ENCODE measurements at regions not wholly inside any gene's neighbourhood (a gene's known extent, or its start where the extent isn't known, plus 50 kb on each side); places are given as distances from the start of the nearest gene placed in this dataset.

DNA sequence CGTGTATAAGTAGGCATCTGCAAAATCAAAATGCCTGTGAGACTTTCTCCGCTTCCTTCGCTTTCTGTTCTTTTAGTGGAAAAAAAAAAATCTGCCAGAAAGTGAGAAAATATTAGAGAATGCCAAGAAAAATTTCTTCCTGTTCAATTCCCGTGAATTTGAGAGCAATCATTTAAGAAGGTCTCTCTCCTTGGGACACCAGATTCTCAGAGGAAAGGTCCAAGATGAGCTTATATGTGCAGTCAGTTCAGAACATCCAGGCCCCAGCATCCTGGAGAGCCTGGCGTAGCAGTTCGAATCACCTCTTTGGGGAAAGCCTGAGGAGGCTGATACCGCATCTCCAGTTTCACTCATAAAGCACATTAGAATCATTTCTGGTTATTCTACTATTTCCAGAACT, 912.8 kb downstream of the GALC start:
- no peak for DNase-seq

DNA sequence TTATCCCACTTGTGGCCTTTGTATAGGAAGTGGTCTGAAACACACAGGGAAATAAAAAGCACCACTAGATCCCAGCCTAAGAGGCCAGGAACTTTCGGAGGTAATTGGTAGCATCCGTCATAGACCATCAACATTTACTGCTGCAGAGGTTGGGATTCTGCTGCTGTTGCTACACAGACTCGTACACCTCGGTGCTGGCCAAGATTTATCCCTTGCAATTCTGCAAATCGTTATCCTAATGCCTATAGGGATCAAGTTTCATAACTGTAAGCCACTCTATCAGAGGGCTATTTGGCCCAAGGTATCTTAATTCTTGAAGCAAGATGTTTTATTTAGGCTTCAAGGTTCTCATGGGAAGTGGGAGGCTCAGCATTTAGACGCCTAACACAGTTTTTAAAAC, 913.6 kb downstream of the GALC start:
- no peak for DNase-seq

DNA sequence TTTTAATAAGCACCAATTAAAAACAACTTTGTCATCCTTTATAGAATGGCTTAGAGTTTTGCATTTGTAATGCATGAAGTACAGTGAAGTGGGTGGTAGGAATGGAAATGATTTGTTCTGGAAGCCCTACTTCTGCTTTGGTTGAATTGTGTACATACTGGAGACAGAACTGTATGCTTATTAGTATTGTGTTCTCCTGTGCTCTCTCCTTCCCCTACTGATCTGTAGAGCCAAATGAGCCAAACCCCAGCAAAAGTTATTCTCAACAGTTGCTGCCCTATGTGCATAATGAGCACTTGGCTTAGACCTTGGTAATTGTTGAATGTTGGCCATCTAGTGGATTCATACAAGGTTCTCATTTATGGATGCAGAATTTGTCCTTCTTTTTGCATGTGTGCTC, 916.1 kb downstream of the GALC start:
- DNase-seq = no peak

DNA sequence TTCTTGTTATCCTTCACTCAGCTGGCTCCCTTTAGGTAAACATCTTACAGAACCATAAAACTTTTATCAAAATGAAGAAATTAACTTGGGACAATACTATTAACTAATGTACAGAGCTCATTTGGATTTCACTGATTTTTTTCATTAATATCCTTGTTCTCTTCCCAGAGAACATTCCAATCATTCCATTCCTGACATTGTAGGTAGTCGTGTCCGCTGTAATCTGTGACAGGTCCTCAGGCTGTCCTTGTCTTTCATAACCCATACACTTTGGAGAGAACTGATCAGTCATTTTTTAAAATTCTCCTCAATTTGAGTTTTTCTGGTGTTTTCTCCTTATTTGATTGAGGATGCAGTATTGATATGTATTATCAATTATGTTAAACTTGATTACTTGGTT, 916.8 kb downstream of the GALC start:
- DNase-seq = no peak

DNA sequence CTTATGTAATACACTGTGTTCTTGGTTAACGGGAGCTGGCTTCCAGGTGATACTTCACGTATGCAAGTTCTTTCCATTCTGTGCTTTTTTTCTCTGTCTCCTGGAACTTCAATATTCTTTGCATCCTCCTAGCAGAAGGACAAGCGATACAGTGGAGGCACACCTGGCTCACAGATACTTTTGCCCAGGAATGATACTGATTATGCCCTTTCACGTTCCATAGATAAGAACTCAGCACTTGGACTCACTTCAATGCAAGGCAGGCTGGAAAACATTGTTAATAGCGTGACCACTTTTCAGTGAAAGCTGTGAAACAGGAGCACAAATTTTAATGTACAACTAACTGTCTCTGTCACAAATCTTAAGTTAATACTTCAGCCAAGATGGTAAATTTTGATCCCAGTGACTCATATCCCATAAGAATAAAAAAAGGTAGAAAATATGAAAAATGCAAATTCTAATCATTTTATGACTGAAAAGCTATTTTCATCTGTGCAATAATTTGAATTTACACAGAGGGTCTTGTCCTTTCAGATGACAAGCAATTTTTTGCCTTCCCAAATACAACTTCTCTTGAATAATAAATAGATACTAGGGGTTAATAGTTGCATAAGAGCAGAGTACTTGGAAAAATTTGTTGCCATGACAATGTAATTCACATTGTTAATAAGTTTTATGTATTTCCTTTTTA, 919.0 kb downstream of the GALC start:
- DNase-seq = no peak

DNA sequence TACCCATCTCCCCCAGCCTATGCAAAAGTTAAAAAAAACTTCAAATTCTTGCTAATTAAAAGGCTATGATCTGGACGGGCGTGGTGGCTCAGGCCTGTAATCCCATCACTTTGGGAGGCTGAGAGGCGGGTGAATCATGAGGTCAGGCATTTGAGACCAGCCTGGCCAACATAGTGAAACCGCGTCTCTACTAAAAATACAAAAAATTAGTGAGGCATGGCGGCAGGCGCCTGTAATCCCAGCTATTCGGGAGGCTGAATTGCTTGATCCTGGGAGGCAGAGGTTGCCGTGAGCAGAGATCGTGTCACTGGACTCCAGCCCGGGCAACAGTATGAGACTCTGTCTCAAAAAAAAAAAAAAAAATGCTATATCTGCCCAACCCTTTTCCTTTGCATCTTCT, 925.4 kb downstream of the GALC start:
- DNase-seq = no peak

DNA sequence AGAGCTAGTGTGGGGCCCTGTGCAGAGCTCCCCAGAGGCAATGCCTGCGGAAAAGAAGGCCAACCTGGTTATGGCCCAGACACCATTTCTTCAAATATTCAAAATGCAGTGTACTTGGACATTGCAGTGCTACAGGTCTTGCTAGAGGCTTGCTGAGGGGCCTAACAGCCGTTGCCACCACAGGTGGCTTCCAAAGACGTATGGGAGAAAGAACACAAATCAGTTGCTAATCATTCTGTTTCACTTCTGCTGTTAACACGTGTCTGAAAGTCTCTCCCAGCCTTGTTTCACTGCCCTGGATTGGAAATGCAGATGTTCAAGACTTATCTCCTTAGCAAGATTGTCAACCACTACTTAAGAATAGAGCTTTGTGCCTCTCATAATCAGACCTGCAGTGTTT, 925.9 kb downstream of the GALC start:
- DNase-seq = no peak

DNA sequence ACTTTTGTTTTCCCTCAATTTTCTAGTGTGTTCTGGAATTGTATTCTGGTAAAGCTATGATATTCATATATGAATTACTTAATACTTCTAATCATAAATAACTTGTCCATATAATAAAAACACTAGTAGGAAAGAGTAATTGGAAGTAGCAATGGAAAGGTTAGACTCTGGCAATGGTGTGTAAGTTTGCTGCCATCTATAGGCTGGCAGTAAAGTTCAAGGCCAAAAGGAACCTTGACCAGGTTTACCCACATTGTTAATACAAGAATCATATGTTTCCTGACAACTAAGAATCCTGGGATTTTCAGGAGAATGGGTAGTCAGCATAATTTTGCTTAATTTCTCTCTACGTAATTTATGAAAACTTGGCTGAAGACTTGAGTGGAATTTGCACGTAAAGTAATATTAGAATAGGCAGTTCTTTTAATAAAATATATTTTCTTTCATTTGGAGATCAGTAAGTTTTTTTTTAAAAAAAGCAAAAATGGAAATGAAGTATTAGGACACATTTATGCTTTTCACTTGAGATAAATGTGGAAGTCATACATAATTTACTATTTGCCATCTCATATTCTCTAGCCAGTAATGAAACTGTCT, 926.7 kb downstream of the GALC start:
- no peak for DNase-seq

DNA sequence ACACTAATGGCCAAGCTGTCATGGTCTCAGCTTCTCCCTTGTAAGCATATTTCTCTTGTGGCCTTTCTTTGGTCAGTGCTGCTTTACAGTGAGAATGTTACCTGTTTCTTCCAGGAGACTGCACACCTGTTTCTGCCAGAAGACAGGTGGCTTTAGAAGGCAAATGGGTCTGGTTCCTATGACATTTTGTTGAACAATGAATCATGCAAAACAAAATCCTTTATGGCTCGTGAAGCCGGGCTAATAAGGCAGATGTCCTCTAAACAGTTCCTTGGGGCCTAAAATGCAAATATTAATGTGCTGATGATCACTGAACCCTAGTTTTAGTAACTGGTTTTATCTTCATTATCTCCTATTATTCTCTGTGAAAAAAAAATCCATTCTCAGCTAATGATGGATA, 927.6 kb downstream of the GALC start:
- DNase-seq = no peak

DNA sequence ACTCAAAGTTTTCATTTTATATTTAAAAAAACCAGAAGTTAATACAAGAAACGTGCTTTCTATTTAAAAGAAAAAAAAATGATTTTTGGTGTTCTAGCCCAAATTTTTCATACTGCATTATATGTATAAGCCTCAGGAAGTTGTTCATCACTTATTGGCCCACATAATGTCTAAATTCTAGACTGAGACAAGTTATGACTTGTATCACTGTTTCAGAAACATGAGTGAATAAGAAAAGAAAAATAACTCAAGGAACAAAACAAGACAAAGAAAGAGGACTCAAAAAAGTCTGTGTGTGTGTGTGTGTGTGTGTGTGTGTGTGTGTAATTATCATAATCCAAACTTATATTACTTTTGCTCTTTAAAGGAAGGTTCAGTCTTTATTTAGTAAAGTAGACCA, 929.8 kb downstream of the GALC start:
- no peak for DNase-seq

DNA sequence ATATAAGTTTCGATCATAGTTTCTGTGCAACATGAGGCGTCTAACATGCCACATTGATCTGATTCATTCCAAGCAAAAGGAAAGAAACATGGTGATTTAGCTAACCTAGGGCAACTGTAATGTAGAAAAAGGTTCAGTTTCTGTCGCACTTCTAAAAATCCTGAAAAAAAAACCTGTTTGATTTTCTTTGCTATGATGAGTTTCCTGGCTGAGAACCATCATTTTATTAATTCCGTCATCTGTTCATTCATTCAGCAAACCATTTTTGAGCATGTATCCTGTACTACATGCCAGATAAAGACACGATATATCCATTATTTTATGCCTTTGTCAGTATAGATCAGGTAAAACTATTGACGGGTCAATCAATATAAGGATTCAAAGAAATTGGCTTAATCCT, 932.6 kb downstream of the GALC start:
- DNase-seq = no peak

DNA sequence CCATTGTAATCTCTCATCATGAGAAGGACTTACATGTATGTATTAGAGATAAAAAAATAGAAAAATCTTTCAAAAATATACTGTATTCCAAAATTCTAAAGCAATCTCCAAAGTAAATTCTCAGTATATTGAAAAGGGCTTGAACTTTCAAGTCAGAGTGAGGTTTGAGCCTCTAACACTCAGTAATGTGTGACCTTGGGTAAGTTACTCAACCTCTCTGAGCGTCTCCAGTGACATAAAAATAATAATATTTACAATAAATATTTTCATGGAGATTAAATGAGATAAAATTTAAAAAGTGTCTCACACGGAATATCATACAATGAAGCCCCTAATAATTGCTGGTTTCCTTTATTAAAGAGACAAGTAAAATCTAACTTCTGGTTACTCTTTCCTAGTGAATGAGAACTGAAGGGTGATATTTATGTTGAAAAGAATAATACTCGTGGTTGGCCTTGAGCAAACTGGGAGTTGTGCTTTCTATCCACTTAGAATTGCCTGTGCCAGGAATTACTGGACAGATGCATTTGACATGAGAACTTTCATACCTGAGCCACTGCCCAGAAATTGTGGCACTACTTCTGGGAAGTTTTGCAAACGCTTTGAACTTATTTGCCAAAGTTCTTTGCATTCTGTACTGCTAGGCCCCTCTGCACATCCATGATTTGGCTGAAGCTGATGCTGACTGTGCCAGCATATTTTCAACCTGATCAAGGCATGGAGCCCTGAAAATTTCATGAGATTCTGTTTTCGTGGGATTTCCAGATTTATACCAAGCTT, 933.7 kb downstream of the GALC start:
- DNase-seq = no peak

DNA sequence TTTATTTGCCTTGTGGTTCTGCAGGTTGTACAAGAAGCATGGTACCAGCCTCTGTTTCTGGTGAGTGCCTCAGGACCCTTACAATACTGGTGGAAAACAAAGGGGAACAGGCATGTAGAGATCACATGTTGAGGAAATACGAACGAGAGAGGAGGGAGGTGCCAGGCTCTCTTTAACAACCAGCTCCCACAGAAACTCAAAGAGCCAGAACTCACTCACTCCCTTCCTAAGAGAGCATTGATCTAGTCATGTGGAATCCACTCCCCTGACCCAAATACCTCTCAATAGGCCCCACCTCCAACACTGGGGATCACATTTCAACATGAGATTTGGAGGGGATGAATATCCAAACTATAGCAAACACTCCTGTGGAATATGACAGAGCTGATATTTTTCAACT, 938.0 kb downstream of the GALC start:
- DNase-seq = no peak

DNA sequence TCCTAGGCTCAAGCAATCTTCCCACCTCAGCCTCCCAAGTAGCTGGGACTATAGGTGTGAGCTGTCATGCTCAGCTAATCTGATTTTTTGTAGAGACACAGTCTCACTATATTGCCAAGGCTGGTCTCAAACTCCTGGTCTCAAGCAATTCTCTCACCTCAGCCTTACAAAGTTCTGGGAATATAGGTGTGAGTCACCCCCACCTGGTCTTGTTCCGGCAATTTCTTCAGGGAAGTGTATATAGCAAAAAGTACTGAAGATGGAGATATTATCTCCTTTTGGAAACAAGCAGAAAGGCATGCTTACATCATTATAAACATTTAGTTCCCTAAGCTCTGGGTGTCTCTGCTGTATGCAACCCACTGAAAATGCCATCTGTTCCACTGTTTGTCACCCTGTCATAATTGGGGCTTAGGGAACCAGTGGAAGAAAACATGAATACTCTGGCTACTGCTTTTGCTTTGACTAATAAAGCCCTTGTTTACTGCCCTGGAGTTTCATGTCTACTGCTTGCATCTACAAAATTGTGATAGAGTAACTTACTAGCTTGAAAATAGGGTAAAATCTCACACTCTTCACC, 940.2 kb downstream of the GALC start:
- no peak for DNase-seq

DNA sequence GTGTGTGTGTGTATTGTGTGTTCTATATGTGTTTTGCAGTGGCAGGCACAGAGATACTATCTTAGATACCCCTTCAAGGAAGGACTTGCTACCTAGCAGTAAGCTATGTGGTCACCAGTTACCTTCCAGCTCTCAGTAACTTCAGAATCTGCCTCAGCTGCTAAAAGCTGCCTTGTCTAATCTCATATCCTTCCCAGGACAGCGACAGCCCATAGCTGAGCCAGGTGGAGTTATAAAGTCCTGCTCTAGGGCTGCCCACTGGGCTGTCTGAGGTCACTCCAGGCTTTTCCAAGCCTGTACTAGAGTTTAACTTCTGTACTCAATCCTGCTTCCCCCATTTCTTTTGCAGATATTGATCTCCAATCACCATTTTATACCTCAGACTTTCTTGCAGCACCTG, 942.6 kb downstream of the GALC start:
- no peak for DNase-seq

DNA sequence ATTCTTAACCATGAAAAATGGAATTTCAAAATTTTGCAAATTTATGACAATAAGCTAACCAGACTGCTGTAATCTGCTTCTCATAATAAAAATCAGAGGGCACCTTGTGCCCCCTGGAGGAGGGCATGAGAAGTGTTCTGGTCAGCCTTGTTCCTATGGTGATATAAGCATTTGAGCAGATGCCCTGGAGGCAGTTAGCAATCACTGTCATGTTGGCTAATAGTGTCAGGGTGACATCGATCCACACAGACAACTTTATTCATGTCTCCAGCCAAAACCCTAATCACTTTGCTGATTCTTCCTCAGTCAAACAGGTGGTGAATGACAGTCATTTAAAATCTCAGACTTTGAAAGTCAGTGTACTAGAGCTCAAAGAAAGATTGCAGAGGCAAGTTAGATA, 943.0 kb downstream of the GALC start:
- no peak for DNase-seq

DNA sequence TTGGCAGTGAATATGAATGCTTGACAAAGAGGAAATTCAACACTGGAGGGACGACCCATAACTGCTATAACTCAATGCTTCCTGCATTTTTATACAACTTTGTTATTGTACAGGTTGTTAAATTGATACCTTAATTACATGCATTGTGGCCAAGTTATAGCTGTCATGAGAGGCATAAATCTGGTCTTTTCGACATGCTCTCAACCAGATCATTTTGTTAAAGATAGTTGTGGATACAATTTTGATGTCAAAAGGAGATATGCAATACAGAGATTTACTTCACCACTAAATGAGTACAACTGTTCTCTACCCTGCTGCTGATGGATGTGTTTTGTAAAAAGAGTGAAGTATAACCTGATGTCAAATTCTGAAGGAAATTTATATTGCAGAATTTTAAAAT, 946.0 kb downstream of the GALC start:
- no peak for DNase-seq

DNA sequence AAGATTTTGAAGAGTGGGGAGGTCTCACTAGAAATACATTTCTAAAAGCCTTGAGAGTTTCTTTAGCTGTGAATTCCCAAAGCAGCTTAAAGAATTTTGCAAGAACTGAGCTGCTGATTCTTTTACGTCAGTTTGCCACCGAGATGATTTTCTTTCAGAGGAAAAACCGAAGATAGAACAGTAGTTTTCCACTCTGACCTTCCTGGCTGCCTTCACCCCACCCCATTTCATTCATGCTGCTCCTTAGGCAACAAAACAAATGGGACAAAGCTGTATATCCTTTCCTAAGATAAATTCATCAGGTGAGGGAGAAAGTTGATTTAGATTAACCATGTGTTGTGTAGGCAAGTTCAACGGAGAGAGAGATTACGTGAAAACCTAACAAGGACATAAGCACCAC, 947.0 kb downstream of the GALC start:
- no peak for DNase-seq

DNA sequence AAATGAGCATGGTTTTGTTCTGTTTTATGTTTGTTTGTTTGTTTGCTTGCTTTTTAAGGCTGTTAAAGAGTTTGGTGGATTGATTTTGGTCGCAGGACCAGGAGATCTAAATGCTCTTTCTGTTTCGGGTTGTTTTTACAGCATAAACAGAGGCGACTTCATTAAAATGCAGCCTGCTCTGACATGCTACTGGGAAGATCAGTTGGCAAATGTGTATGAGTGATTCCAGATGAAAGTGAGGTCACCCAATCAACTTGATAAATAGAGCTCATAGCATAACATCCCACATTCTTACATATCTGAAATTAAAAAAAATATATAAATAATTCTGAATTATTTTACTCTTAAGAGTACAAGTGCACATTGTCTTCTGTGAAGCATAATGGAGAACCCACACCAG, 947.7 kb downstream of the GALC start:
- no peak for DNase-seq

DNA sequence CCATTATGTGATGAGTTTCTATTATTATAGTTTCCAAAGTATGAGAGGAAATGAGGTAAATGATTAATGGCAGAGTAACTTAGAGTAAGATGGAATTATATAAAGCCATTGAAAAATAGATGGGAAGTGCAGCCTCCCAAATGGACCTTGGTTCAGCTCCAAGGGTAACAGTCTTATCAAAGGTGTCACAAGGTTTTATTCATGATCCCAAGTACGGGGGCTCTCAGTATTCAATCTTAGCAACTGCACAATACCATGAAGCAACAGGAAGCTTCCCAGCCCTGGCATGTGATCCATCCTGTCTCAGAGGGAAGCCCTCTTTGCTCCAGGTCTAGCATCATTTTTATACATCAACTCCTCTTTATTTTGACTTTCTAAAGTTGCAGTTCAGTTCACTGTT, 948.2 kb downstream of the GALC start:
- DNase-seq = no peak

DNA sequence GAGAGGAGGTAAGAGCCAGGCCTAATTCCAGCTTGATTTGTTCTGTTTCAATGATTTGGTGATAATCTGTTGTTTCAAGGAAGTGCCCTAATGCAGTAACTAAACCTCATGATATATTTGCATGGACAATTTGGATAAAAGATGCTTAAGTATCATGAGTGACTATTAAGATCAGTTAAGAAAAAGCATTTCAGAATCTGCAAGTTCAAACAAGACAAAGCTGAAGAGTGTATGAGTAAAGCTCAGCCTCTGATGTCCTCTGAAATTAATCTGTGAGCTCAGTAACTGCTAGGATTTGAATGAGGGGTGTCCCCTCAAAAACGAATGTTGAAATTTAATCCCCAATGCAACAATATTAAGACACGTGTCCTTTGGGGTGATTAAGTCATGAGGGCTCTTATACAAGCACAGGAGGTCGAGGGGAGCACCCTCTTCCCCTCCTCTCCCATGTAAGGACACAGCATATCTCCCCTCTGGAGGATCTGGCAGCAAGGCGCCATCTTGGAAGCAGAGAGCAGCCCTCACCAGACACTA, 949.2 kb downstream of the GALC start:
- DNase-seq = no peak

DNA sequence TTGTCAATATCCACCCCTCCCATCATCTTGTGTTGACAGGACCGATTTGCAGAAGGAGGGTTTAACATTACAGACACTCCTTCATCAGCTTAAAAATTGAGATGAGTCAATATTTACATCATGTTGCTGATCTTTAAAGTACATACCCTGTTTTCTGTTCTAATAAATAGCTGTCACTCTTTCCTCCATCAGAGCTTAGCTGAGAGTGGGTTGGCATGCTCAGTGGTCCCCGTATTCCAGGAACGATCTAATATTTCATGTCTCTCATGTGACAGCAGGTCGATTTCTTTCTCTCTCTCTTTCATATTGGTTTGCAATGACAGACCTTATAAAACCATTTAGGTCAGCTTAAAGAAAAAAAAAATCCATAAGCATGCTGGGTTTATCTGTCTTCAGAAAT, 950.6 kb downstream of the GALC start:
- no peak for DNase-seq

DNA sequence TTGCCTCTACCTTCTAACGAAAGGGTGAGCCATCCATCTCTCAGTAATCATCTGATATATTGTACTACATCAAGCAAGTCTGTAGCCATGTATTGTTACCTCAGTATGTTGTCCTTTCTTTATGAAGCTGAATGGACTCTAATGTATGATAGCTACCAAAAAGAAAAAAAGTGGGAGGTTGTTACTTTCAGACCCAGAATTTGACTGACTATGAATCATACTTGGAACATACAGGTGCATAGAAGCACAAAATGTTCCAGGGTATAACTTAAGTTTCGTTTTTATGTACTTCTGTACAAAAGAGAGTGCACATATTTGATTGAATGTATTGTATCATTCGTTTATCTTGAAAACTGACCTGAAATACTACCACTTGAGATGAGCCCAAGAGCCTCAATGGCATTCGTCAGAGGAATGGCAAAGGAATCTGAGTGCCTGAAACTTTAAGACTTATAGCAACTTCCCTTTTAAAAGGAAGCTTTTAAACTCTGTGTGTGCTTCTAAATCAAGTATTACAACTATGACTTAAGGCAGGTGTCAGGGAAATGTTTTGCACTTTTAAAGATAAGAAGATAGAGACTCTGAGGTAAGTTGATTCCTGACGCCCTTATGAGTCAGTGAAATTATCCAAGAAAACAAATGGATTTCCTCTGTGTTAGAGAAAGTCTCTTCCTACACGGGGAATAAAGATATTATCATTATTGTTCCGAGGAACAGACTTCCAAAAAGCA, 951.5 kb downstream of the GALC start:
- DNase-seq = no peak

All from NK-92 treated with Interleukin-12 subunit alpha and Interleukin-12 subunit beta, amount 100 ng/mL, for 24 hours (cell line).